GM12875 (cell line): ENCODE measurements at regions not wholly inside any gene's neighbourhood (a gene's known extent, or its start where the extent isn't known, plus 50 kb on each side); places are given as distances from the start of the nearest gene placed in this dataset.

Experiments
- H3K4me3 ChIP-seq: one replicate; pipeline ENCODE4 v1.5.1; 2011; ENCODE audit warnings: low read depth, low read length, control low read depth
- TF ChIP-seq, protein P1 (sequence below): IDR thresholded peaks from 2 replicates; pipeline ENCODE4 v1.5.1; 2011; ENCODE audit warnings: low read depth, mild to moderate bottlenecking, control low read depth, inconsistent platforms, low read length, moderate library complexity, borderline replicate concordance; ENCODE audit not compliant: insufficient read depth

- TF ChIP-seq, protein P1, sequence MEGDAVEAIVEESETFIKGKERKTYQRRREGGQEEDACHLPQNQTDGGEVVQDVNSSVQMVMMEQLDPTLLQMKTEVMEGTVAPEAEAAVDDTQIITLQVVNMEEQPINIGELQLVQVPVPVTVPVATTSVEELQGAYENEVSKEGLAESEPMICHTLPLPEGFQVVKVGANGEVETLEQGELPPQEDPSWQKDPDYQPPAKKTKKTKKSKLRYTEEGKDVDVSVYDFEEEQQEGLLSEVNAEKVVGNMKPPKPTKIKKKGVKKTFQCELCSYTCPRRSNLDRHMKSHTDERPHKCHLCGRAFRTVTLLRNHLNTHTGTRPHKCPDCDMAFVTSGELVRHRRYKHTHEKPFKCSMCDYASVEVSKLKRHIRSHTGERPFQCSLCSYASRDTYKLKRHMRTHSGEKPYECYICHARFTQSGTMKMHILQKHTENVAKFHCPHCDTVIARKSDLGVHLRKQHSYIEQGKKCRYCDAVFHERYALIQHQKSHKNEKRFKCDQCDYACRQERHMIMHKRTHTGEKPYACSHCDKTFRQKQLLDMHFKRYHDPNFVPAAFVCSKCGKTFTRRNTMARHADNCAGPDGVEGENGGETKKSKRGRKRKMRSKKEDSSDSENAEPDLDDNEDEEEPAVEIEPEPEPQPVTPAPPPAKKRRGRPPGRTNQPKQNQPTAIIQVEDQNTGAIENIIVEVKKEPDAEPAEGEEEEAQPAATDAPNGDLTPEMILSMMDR: no peak
Measured at GRCh38 chr22:22404598-22405284, 103.8 kb downstream of the ZNF280B start.

GRCh38 chr22:22406445-22407027 is 102.0 kb downstream of the ZNF280B start:
- TF ChIP-seq, protein P1: no peak
- H3K4me3 ChIP-seq: no peak overlapping the region

More at GRCh38 chr22:22404598-22405284, 103.8 kb downstream of the ZNF280B start:
- no peak overlapping the region for H3K4me3 ChIP-seq

DNA sequence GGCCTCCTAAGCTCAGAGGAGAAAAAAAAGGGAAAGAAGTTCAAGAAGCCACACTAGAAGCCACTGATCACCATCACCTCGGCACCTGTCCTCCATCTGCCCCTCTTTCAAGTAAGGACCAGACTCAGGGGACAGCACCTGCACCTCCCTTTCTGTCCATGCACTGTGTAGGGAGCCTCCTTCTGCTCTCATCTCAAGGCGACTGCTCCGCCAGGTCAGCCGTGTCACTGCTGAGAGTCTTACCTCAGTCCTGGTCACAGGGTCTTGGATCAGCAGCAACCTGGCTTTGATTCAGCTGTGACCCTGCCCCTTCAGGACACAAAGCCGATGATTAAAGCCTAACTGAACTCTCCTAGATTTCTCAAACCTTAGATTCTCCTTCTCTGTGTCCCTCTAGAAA is 101.5 kb downstream of the ZNF280B start:
- no peak overlapping the region for H3K4me3 ChIP-seq
- TF ChIP-seq, protein P1: no peak

- no peak overlapping the region for H3K4me3 ChIP-seq
- TF ChIP-seq, protein P1: no peak
Measured at GRCh38 chr22:22408269-22408668, 100.3 kb downstream of the ZNF280B start.

DNA sequence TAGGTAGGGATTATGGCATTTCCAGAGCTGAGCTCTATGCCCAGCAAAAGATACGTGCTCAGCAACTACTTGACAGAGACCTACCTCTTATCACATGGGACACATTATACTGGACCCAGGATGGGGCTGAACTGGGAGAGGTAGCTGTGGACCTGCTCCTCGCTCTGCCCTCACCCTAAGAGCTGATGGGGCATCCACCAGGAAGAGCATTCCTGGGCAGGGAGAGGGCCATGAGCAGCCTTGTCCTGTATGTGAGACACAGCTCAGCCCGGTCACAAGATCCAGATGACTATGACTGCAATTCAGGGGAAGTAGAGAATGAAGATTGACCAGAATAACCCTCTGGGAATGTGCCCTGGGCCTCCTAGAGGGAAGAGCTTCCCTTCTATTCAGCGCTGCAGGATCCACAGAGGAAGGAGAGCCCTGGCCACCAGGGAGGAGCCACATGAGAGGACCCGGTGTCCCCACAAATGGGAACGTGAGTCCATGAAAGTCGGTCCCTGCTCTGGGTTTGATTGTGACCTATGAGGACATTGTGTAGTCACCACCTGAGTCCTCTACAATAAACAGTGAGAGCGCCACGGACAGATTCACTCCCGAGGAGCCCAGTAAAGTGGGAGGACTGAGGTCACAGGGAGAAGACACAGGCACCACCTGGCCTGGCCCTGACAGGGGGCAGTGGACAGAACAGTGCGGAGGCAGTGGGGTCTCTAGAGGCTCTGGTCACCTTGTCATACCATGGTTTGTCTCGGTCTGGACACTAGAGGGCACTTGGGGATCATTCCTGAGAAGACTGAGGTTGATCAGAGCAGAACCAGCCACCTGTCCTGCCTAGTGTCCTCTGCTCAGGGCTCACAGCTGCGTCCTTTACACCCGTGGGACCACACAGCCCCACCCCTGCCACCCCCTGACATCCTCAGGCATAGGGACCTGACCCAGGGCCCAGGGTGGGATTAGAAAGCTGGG is 99.5 kb downstream of the ZNF280B start:
- TF ChIP-seq, protein P1: peak; percentile 78
- peak overlapping the region; percentile 55 for H3K4me3 ChIP-seq

DNA sequence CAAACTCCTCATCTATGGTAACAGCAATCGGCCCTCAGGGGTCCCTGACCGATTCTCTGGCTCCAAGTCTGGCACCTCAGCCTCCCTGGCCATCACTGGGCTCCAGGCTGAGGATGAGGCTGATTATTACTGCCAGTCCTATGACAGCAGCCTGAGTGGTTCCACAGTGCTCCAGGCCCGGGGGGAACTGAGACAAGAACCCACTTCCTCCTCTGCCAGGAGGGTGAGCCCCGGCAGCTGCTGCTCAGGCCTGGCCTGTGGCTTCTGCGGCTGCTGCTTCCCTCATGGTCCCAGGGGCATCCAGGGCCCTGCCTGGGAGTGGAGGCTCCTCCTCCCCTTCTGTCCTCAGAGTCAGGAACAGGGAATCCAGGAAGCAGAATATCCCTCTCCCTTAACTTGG is 98.4 kb downstream of the ZNF280B start:
- H3K4me3 ChIP-seq: peak overlapping the region; percentile 55
- TF ChIP-seq, protein P1: no peak
